ENCODE measurements at regions not wholly inside any gene's neighbourhood (a gene's known extent, or its start where the extent isn't known, plus 50 kb on each side); places are given as distances from the start of the nearest gene placed in this dataset.

DNA sequence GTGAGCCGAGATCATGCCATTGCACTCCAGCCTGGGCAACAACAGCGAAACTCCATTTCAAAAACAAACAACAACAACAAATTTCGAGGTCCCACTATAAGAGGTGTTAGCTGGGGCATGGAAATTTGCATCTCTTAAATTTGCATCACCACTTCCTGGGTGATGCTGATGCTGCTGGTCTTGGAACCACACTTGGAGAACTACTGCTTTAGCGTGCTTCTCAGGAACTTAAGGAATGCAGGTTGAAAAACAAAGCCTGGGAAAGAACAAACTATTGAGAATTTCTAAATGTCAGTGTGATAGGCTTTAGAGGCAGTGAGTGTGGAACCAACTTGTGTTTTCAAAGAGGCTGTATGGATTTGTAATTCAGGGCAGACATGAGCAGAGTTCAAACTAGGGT is 858.4 kb upstream of the ARPP21 start:
- Histone ChIP-seq H3K27me3 (ENCODE audit: insufficient read depth) (no peaks in the 10 kb centered on the region), H3K9me2 (ENCODE audit: insufficient read depth) (peaks cover 5% of the 10 kb centered on the region), H3K4me3 (no peak overlapping the region), H4K20me1 (replicated peaks; ENCODE audit: insufficient read depth) (no peaks in the 10 kb centered on the region), H3K27ac (ENCODE audit: low read depth) (no peak overlapping the region), H3K79me2 (replicated peaks; ENCODE audit: insufficient read depth) (no peaks in the 10 kb centered on the region), H3K4me1 (ENCODE audit: insufficient read depth) (no peaks in the 10 kb centered on the region), H3F3A (replicated peaks; ENCODE audit: low read depth) (no peaks in the 10 kb centered on the region), H2AFZ (no peak overlapping the region), H3K4me2 (no peak overlapping the region), H3K36me3 (ENCODE audit: insufficient read depth) (no peaks in the 10 kb centered on the region)
- no peak overlapping the region for H3K27ac Mint-ChIP-seq
- H3K36me3 Mint-ChIP-seq (ENCODE audit: low read depth) = no peaks in the 10 kb centered on the region
- peak; percentile 25; the same call in 2 of the 3 replicates for ATAC-seq
- H3K27me3 Mint-ChIP-seq (ENCODE audit: insufficient read depth, low read depth, poor library complexity) = no peaks in the 10 kb centered on the region
- H3K9me3 Mint-ChIP-seq = no peaks in the 10 kb centered on the region; the same call in 2 of the 3 replicates
- no peak overlapping the region for H3K4me3 Mint-ChIP-seq
- peaks cover 4% of the 10 kb centered on the region; the same call in 2 of the 3 replicates for H3K4me1 Mint-ChIP-seq
- TF ChIP-seq EZH2 (IDR thresholded peaks at IDR 0.05; ENCODE audit: low read depth, unreplicated experiment) (no peak), POLR2AphosphoS5 (IDR thresholded peaks at IDR 0.05; ENCODE audit: low read depth) (no peak), STAT1 (IDR thresholded peaks at IDR 0.05; ENCODE audit: unreplicated experiment) (no peak), JUNB (IDR thresholded peaks at IDR 0.05; ENCODE audit: unreplicated experiment) (no peak)
- TF ChIP-seq, protein P1, sequence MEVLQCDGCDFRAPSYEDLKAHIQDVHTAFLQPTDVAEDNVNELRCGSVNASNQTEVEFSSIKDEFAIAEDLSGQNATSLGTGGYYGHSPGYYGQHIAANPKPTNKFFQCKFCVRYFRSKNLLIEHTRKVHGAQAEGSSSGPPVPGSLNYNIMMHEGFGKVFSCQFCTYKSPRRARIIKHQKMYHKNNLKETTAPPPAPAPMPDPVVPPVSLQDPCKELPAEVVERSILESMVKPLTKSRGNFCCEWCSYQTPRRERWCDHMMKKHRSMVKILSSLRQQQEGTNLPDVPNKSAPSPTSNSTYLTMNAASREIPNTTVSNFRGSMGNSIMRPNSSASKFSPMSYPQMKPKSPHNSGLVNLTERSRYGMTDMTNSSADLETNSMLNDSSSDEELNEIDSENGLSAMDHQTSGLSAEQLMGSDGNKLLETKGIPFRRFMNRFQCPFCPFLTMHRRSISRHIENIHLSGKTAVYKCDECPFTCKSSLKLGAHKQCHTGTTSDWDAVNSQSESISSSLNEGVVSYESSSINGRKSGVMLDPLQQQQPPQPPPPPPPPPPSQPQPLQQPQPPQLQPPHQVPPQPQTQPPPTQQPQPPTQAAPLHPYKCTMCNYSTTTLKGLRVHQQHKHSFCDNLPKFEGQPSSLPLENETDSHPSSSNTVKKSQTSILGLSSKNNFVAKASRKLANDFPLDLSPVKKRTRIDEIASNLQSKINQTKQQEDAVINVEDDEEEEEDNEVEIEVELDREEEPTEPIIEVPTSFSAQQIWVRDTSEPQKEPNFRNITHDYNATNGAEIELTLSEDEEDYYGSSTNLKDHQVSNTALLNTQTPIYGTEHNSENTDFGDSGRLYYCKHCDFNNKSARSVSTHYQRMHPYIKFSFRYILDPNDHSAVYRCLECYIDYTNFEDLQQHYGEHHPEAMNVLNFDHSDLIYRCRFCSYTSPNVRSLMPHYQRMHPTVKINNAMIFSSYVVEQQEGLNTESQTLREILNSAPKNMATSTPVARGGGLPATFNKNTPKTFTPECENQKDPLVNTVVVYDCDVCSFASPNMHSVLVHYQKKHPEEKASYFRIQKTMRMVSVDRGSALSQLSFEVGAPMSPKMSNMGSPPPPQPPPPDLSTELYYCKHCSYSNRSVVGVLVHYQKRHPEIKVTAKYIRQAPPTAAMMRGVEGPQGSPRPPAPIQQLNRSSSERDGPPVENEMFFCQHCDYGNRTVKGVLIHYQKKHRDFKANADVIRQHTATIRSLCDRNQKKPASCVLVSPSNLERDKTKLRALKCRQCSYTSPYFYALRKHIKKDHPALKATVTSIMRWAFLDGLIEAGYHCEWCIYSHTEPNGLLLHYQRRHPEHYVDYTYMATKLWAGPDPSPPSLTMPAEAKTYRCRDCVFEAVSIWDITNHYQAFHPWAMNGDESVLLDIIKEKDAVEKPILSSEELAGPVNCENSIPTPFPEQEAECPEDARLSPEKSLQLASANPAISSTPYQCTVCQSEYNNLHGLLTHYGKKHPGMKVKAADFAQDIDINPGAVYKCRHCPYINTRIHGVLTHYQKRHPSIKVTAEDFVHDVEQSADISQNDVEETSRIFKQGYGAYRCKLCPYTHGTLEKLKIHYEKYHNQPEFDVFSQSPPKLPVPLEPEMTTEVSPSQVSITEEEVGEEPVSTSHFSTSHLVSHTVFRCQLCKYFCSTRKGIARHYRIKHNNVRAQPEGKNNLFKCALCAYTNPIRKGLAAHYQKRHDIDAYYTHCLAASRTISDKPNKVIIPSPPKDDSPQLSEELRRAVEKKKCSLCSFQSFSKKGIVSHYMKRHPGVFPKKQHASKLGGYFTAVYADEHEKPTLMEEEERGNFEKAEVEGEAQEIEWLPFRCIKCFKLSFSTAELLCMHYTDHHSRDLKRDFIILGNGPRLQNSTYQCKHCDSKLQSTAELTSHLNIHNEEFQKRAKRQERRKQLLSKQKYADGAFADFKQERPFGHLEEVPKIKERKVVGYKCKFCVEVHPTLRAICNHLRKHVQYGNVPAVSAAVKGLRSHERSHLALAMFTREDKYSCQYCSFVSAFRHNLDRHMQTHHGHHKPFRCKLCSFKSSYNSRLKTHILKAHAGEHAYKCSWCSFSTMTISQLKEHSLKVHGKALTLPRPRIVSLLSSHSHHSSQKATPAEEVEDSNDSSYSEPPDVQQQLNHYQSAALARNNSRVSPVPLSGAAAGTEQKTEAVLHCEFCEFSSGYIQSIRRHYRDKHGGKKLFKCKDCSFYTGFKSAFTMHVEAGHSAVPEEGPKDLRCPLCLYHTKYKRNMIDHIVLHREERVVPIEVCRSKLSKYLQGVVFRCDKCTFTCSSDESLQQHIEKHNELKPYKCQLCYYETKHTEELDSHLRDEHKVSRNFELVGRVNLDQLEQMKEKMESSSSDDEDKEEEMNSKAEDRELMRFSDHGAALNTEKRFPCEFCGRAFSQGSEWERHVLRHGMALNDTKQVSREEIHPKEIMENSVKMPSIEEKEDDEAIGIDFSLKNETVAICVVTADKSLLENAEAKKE (CRISPR knock-in tag; IDR thresholded peaks at IDR 0.05) = no peak
- peak; percentile 54 for DNase-seq (ENCODE audit: low spot score)

DNA sequence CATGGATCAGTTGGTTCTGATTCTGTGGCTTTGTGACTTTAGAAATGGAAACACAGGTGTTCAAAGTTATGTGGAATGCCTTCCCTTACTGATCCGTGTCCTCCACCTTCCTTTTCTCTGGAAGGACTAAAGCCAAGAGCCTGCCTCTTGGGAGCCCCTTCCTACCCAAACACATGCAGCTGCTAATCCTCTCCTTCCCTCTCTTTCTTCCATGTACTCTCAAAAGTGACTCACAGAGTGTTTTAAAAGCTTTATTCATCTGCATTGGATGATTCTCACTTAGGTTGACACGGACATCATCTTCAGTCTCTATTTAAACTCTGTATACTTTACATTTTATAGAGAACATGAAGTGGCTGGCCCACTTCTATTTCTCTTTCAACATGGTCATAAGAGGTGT is 856.5 kb upstream of the ARPP21 start:
- H3F3A ChIP-seq (replicated peaks; ENCODE audit: low read depth) = no peaks in the 10 kb centered on the region
- no peak overlapping the region for H3K4me3 ChIP-seq
- H3K9me2 ChIP-seq (ENCODE audit: insufficient read depth) = peaks cover 5% of the 10 kb centered on the region
- DNase-seq (ENCODE audit: low spot score) (no peak), ATAC-seq (no peak)
- H3K27ac ChIP-seq (ENCODE audit: low read depth) = no peak overlapping the region
- H3K36me3 ChIP-seq (ENCODE audit: insufficient read depth) = no peaks in the 10 kb centered on the region
- Mint-ChIP-seq H3K27me3 (ENCODE audit: insufficient read depth, low read depth, poor library complexity) (no peaks in the 10 kb centered on the region), H3K27ac (no peak overlapping the region), H3K36me3 (ENCODE audit: low read depth) (no peaks in the 10 kb centered on the region), H3K9me3 (no peaks in the 10 kb centered on the region; the same call in 2 of the 3 replicates), H3K4me1 (peaks cover 4% of the 10 kb centered on the region; the same call in 2 of the 3 replicates), H3K4me3 (no peak overlapping the region)
- H3K4me1 ChIP-seq (ENCODE audit: insufficient read depth) = no peaks in the 10 kb centered on the region
- no peaks in the 10 kb centered on the region for H3K27me3 ChIP-seq (ENCODE audit: insufficient read depth)
- H4K20me1 ChIP-seq (replicated peaks; ENCODE audit: insufficient read depth) = no peaks in the 10 kb centered on the region
- H2AFZ ChIP-seq = 0 out of 2 replicates have a peak overlapping the region, but pooled peaks have one; percentile 14
- H3K79me2 ChIP-seq (replicated peaks; ENCODE audit: insufficient read depth) = no peaks in the 10 kb centered on the region
- H3K4me2 ChIP-seq = no peak overlapping the region
- TF ChIP-seq EZH2phosphoT487 (IDR thresholded peaks at IDR 0.05; ENCODE audit: unreplicated experiment) = no peak
- TF ChIP-seq, protein P1 (CRISPR knock-in tag; IDR thresholded peaks at IDR 0.05) = no peak
- no peak for TF ChIP-seq POLR2AphosphoS5 (IDR thresholded peaks at IDR 0.05; ENCODE audit: low read depth)
- no peak for TF ChIP-seq JUNB (IDR thresholded peaks at IDR 0.05; ENCODE audit: unreplicated experiment)

Data from GM23338 (cell line).